ENCODE measurements at regions not wholly inside any gene's neighbourhood (a gene's known extent, or its start where the extent isn't known, plus 50 kb on each side); places are given as distances from the start of the nearest gene placed in this dataset.

DNA sequence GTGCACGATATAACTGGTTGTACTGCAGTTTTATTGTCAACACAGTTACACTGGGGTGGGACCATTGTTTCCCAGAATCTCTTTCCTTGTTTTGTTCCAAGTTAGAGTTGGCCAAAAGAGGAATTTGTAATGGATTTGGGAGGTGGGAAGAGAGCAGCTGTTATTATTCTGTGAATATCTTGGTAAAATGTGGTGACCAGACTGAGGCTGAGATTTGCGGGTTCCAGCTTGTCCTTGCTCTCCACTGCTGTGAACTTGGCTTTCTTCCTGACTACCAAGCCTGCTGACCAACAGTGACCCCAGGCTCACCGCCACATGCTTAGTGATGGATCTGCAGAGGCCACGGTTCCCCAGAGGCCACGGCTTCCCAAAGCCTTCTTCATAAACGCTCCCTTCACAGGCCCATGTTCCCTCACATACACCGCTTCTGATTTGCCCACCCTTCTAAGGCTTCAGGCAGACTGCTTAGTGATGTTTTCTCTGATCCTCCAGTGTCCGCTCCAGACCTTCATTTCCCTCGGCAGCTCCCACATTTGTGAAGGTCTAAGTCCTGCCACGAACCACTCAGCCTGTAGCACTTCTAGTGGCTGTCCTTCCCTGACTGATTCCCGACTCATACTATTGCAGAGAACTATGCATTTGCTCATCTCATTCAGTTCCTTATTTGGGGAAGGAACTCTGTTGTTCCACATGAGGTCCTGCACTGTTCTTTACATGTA is 525.5 kb upstream of the RGMA start:
- no peak for DNase-seq

- no peak for DNase-seq
These were observed 524.4 kb upstream of the RGMA start for GRCh38 chr15:93613386-93613785.

GRCh38 chr15:93612953-93613352 is 523.9 kb upstream of the RGMA start:
- DNase-seq: no peak

DNA sequence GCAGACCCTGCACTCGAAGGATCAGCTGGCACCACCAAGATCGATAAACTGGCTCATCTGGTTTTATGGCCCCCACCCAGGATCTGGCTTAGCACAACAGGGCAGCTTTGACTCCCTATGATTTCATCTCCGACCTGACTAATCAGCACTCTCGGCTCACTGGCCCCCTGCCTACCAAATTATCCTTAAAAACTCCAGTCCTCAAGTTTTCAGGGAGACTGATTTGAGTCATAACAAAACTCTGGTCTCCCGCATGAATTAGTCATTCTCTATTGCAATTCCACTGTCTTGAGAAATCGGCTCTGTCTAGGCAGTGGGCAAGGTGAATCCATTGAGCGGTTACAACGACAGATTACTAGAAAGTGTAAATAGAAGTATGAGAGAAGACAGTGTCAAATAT is 521.9 kb upstream of the RGMA start:
- DNase-seq: no peak

DNA sequence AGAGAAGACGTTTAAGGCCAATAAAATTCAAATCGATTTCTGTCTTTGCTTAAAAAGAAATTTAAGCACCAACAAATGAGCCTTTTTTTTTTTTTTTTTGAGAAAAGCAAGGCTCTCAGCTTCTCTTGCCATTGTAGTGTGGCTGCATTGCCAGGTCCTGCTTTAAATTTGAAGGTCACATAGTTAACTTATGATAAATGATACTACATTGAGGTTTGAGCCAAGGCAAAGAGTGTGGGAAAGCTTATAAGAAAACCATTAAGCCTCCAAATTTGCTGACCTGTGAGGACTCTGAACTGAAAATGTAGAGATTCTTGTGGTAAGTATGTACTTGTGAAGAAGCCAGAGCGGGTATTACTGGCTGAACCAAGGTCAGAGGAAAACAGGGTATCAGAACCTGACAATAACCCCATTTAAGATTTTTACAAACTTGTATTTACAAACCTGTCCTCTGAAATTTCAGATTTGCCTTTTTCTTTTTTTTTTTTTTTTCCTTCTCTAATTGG is 519.7 kb upstream of the RGMA start:
- no peak for DNase-seq

DNA sequence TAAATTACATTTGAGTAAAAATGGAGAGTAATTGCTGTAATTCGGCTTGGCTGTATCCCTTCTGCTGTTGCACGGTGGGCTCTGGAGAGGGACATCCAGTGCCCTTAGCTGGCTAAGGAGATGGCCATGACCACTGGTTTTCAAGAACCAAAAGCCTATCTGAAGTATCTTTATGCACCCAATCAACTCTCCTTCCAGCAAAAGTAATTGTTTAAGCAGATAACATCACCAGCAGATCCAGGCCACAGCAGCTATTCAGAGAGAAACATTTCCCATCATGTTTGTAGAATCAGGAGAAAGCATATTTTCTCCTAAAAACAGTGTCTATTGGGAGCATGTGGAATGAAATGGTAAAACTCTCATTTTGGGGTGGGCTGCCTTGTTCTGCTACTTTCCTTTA is 514.5 kb upstream of the RGMA start:
- DNase-seq: no peak

DNA sequence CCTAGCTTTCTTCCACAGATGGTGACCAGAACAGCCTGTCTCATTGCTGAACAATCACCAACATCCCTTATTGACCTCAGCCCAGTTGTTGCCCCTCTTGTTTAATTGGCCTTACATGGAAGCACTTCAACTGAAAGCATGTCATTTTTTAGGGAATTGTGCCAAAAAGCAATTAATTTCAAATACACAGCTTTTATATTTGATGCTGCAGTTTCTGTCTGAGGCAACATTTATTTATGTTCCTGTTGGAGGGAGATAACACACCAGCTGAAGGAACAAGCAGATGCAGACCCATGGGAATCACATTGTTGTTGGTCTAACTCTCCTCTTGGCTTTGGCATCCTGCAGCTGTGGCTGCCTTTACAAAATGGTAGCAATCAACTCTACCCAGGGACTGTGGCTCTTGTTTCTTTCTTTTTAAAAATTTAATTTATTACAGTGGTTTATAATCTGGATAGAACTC is 498.1 kb upstream of the RGMA start:
- DNase-seq: no peak

DNA sequence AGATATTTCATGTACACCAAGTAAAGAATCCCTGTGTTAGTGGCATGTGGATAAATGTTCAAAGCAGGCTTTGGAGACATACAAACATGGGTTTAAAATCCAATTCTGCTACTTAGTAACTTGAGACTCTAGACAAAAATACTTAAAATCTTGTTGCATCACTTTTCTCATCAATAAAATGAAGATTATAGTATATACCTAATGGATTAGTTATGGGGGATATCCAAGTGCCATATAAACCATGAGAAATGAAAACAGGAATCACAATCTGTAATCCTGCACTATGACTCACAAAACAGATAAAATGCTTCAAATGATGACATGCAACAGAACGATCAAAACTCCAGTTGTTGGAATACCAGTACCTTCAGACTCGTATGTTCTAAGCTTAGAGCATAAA is 496.0 kb upstream of the RGMA start:
- no peak for DNase-seq

DNA sequence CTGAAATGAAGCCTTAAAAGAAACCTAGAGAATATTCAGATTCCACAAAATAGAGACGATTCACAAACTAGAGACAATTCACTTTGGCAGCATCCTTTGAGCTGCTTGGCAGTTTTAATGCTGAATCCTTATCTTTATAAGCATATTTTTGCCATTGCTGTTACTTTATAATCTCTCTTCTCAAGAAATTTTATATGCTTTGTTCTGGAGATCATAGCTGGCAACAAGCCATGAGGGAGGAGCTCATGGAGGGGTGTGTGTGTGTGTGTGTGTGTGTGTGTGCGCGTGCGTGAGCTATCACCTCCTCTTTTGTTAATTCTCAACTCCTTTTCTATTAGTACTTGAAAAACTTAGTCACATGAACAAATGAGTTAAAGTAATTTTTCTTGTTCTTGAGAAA is 495.0 kb upstream of the RGMA start:
- DNase-seq: no peak

- DNase-seq: no peak
These were observed 494.5 kb upstream of the RGMA start for GRCh38 chr15:93583552-93583951.

- DNase-seq: no peak
These were observed 481.5 kb upstream of the RGMA start for GRCh38 chr15:93570527-93570926.

DNA sequence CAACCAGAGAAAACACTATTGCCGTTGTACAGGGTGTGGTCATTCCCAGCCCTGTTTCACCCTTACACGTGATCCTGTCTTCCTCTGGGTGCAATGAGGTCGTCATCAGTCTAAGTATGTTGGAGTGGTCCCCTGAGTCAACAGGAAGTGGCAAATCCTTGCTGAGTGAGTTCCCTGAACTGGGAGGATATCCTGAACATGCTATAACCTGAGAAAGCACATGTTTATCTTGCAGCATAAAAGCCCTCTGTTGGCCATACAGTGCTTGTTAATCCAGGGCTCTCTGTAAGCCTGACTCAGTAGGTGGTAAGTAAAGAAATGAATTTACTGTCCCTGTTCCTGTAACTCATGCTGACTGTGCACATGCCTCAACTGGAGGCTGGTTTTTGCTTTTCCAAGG is 477.8 kb upstream of the RGMA start:
- no peak for DNase-seq

DNA sequence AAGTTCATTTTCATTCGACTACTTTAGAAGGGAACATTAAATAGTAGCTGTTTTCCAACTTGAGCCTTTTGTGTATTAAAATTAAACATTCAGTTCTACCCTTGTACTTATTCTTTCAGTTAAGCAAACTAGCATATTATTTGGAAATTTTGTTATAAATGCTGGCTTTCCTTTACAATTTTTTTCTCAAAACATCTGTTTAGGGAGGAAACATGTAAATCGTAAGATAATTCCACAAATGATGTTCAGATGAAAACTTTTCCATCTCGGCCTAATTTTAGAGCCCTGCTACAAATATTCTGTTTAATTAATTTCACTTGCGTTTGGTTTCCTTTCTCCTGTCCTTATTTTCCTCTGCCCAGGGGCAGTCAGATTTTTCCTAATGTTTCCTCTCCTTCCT is 476.2 kb upstream of the RGMA start:
- DNase-seq: no peak

- no peak for DNase-seq
These were observed 474.2 kb upstream of the RGMA start for GRCh38 chr15:93563218-93563617.

DNA sequence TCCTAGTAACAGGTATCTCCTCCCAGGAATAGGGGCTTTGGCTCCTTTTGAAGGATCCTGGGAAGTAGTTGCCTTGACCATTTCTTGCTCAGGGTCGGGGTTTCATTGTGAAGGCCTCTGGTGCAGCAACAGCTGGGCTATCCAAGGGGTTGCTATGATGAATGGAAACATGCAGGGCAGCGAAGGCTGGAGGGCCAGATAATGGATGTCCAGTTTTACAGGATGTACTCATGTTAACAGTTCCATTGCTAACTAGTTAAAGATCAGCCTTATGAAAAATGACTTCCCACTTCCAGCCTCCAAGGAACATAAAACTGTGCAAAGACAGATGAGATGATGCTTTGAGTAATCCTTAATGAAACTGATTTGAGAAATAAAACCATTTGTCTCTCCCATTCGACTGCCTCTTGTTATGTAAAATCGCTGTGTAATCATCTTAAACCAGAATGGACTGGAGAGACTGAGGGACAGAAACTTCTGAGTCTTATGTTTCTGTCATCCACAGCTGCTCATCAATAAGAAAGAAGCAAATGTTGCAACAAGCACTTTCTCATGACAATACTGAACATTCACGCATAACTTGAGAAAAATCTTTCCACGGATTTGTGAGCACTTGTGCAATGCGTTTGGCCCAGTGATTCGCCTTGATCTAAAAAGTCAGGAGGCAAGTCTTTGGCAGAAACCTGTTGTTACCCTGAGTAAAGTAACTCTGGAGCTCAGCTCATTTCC is 473.5 kb upstream of the RGMA start:
- DNase-seq: no peak

DNA sequence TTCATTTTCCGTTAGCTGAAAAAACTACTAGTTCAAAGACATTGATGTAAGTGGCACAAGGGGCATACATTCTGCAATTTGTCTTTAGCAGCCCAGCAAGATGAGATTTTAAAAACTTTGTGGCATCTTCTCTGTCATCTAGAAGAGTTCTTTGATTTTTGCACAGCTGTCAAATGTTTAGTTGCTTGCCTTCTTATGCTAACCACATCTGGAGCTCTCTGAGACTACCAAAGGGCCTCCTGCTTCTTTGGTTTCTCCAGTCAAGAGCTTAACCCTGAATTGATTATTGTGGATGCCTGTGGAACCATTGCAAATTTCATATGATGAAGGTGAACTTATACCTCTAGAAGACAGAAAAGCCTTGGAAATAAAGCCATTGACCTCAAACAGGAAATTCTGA is 468.7 kb upstream of the RGMA start:
- no peak for DNase-seq

- no peak for DNase-seq
These were observed 464.3 kb upstream of the RGMA start for GRCh38 chr15:93553167-93553935.

GRCh38 chr15:93543093-93543492 is 454.1 kb upstream of the RGMA start:
- no peak for DNase-seq

- no peak for DNase-seq
These were observed 438.5 kb upstream of the RGMA start for GRCh38 chr15:93527374-93528050.

GRCh38 chr15:93524432-93524831 is 435.4 kb upstream of the RGMA start:
- no peak for DNase-seq

- DNase-seq: no peak
These were observed 434.5 kb upstream of the RGMA start for GRCh38 chr15:93523481-93523880.

- DNase-seq: no peak
These were observed 431.2 kb upstream of the RGMA start for GRCh38 chr15:93520206-93520605.

- no peak for DNase-seq
These were observed 430.6 kb upstream of the RGMA start for GRCh38 chr15:93519599-93519998.

Measured in activated CD4-positive, alpha-beta T cell treated with anti-CD3 and anti-CD28 coated beads for 1 hour (primary cell).